Sigmoid colon (tissue), 6 donors: ENCODE measurements at regions not wholly inside any gene's neighbourhood (a gene's known extent, or its start where the extent isn't known, plus 50 kb on each side); places are given as distances from the start of the nearest gene placed in this dataset.
A peak's percentile ranks its signal among the peaks of the same experiment; 100 is the strongest.

Source experiments
- DNase-seq: peaks from one replicate; pipeline ENCODE4 v3.0.0-alpha.2; 2019
- H3K27ac ChIP-seq, 4 donors: fragments of 200-600 bp; sonication (generic); one replicate each; pipeline ENCODE4 v1.5.1; 2016 to 2019; ENCODE audit warnings: mild to moderate bottlenecking in 1 of 4
- H3K27me3 ChIP-seq, 3 donors: fragments of 200-600 bp; sonication (generic); one replicate each; pipeline ENCODE4 v1.5.1; 2019; ENCODE audit warnings: mild to moderate bottlenecking in 1 of 3
- H3K36me3 ChIP-seq, 4 donors: fragments of 200-600 bp; sonication (generic); one replicate each; pipeline ENCODE4 v1.5.1; 2016 to 2019
- H3K4me1 ChIP-seq, 4 donors: fragments of 200-600 bp; sonication (generic); one replicate each; pipeline ENCODE4 v1.5.1; 2017 to 2019
- H3K4me3 ChIP-seq, 4 donors: fragments of 200-600 bp; sonication (generic); one replicate each; pipeline ENCODE4 v1.5.1; 2017 to 2019; ENCODE audit warnings: mild to moderate bottlenecking in 2 of 4, moderate library complexity in 1 of 4
- H3K9me3 ChIP-seq, 4 donors: fragments of 200-600 bp in 3 of 4; sonication (generic) in 3 of 4; one replicate each; pipeline versions ENCODE4 v1.5.1 to v1.6.1; 2013 to 2019
- EP300 ChIP-seq, 4 donors: sonication (generic); formaldehyde crosslinking; IDR thresholded peaks; one replicate each; pipeline ENCODE4 v1.6.1; 2017; ENCODE audit warnings: antibody characterized with exemption in 4 of 4
- POLR2A ChIP-seq, 2 donors: fragments of 450-650 bp; IDR thresholded peaks; one replicate each; pipeline ENCODE4 v1.6.1; 2016; ENCODE audit warnings: antibody characterized with exemption in 2 of 2, mild to moderate bottlenecking in 2 of 2, moderate library complexity in 2 of 2
- POLR2AphosphoS5 ChIP-seq, 4 donors: sonication (generic); formaldehyde crosslinking; IDR thresholded peaks; one replicate each; pipeline ENCODE4 v1.6.1; 2017; ENCODE audit warnings: antibody characterized with exemption in 4 of 4
- WGBS, 2 donors: extraction: QIAGEN DNeasy Blood & Tissue Kit; methylation state at CpG; one replicate each; pipeline ENCODE4 v1.1.7; 2013; 5-methylcytosine and 5-hydroxymethylcytosine counted together
- intact Hi-C: fragments of 100-400 bp; cut with DNase I; formaldehyde crosslinking; loops from one replicate; pipeline ENCODE4 v1.15.1; 2023
- TF ChIP-seq, protein P1 (sequence below), 4 experiments: fragments of 450-650 bp in 3 of 4; fragments of 200-600 bp in 1 of 4; IDR thresholded peaks; one replicate each; pipeline ENCODE4 v1.5.1; 2016 to 2019; ENCODE audit warnings: antibody characterized with exemption in 4 of 4, mild to moderate bottlenecking in 3 of 4, moderate library complexity in 2 of 4
- donor health status: healthy with polysubstance abuse.
- donor health status: healthy.

DNA sequence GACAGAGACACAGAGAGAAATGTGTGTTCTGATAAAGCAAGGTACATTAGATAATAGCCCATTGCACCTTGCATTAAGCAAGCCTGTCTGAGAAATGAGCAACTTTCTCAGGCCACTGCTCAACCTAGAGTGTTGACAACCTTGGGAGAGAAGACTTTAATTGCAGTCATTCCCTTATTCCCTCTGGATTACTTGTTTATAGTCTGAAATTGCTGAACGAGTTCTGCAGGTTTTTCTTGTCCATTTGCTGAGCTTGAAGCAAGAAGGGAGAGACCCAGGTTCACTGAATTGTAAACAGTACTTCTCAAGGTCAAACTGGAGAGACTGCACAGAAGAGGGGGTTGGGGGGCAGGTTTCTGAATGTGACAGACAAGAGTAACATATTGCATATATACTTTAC is 159.4 kb upstream of the PLEKHG7 start:
- no peak overlapping the region for H3K4me3 ChIP-seq
- no peaks in the 10 kb centered on the region for H3K9me3 ChIP-seq
- H3K27me3 ChIP-seq = no peaks in the 10 kb centered on the region
- intact Hi-C loops = no loop called here
- H3K4me1 ChIP-seq = peaks cover 0 to 38% (median 34%) of the 10 kb centered on the region in 4 donors
- no peak for DNase-seq
- 7 to 27% methylated on average over 1 of the region's 1 CpG for WGBS, 2 donors
- H3K36me3 ChIP-seq = no peaks in the 10 kb centered on the region
- TF ChIP-seq POLR2AphosphoS5 (IDR thresholded peaks at IDR 0.05) (no peak), EP300 (IDR thresholded peaks at IDR 0.05) (no peak), POLR2A (IDR thresholded peaks at IDR 0.05) (no peak)
- TF ChIP-seq, protein P1, sequence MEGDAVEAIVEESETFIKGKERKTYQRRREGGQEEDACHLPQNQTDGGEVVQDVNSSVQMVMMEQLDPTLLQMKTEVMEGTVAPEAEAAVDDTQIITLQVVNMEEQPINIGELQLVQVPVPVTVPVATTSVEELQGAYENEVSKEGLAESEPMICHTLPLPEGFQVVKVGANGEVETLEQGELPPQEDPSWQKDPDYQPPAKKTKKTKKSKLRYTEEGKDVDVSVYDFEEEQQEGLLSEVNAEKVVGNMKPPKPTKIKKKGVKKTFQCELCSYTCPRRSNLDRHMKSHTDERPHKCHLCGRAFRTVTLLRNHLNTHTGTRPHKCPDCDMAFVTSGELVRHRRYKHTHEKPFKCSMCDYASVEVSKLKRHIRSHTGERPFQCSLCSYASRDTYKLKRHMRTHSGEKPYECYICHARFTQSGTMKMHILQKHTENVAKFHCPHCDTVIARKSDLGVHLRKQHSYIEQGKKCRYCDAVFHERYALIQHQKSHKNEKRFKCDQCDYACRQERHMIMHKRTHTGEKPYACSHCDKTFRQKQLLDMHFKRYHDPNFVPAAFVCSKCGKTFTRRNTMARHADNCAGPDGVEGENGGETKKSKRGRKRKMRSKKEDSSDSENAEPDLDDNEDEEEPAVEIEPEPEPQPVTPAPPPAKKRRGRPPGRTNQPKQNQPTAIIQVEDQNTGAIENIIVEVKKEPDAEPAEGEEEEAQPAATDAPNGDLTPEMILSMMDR (IDR thresholded peaks at IDR 0.05) = no peak
- H3K27ac ChIP-seq = peak overlapping the region in 2 of 4 donors; percentile 1 to 12

- WGBS, 2 donors = 95% methylated on average over 2 of the region's 2 CpGs
- Histone ChIP-seq H3K27ac (no peak overlapping the region), H3K27me3 (no peaks in the 10 kb centered on the region), H3K36me3 (no peaks in the 10 kb centered on the region), H3K4me3 (no peak overlapping the region), H3K4me1 (peaks cover 0 to 45% (median 34%) of the 10 kb centered on the region in 4 donors), H3K9me3 (no peaks in the 10 kb centered on the region)
- DNase-seq = no peak
- TF ChIP-seq, protein P1 (IDR thresholded peaks at IDR 0.05) = no peak
- TF ChIP-seq POLR2AphosphoS5 (IDR thresholded peaks at IDR 0.05) = no peak
- intact Hi-C loops = no loop called here
These were observed 161.1 kb upstream of the PLEKHG7 start for GRCh38 chr12:92541731-92542130.

GRCh38 chr12:92540782-92541423 is 161.9 kb upstream of the PLEKHG7 start:
- TF ChIP-seq, protein P1 (IDR thresholded peaks at IDR 0.05) = no peak
- TF ChIP-seq EP300 (IDR thresholded peaks at IDR 0.05) (no peak), POLR2A (IDR thresholded peaks at IDR 0.05) (no peak), POLR2AphosphoS5 (IDR thresholded peaks at IDR 0.05) (no peak)
- no peak for DNase-seq
- intact Hi-C loops = no loop called here
- Histone ChIP-seq H3K4me1 (peaks cover 0 to 45% (median 34%) of the 10 kb centered on the region in 4 donors), H3K36me3 (no peaks in the 10 kb centered on the region), H3K4me3 (no peak overlapping the region), H3K27me3 (no peaks in the 10 kb centered on the region), H3K9me3 (no peaks in the 10 kb centered on the region), H3K27ac (peak overlapping the region in 2 of 4 donors; percentile 50 to 65)
- 74 to 91% methylated on average over 3 of the region's 3 CpGs for WGBS, 2 donors

DNA sequence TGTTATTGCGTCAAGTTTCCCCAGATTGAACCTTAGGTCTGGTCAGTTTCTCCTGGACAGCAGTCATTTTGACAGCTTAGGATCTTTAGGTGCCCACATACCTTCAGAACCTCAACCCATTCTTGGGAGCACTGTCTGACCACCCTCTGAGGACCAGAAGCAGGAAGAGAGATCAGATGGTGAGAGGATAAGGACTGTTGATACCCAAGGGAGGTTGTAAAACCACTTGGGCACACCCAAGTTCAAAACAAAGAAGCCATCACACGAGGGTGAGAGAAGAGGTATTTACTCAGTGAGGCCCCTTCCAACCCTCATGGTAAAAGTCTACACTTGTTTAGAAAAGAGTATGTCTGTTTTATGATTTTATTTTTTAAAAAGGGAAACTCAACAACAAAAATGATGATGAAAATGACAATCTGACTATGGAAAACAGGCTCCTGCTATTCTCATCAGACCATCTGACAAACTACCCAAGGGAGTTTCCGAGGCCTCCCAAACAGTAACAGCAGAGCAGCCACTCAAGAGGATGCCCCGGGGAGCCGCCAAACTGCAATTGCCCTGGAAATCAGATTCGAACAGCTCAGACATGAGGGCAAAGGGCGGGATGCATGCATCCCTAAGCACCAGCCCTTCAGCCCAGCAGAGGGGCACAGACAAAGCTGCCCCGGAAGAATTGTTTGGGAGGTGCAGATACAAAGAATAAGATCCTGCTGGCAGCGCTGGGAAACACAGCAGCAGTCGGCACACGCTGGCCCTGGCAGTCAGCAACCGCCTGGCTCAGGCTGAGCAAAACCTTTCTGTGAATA is 162.6 kb upstream of the PLEKHG7 start:
- TF ChIP-seq, protein P1 (IDR thresholded peaks at IDR 0.05) = peak in 1 of 4 experiments; percentile 17
- no peak for TF ChIP-seq POLR2AphosphoS5 (IDR thresholded peaks at IDR 0.05)
- H3K9me3 ChIP-seq = no peaks in the 10 kb centered on the region
- no peak overlapping the region for H3K4me3 ChIP-seq
- DNase-seq = peak; percentile 65
- WGBS, 2 donors = 49 to 66% methylated on average over 12 of the region's 12 CpGs
- H3K27me3 ChIP-seq = no peaks in the 10 kb centered on the region
- H3K36me3 ChIP-seq = no peaks in the 10 kb centered on the region
- peak overlapping the region in 3 of 4 donors; percentile 8 to 65 (median 50) for H3K27ac ChIP-seq
- intact Hi-C loops = no loop called here
- peaks cover 0 to 45% (median 34%) of the 10 kb centered on the region in 4 donors for H3K4me1 ChIP-seq
